NCI-H1436 (cell line): ENCODE measurements at regions not wholly inside any gene's neighbourhood (a gene's known extent, or its start where the extent isn't known, plus 50 kb on each side); places are given as distances from the start of the nearest gene placed in this dataset.
"Not testable (repeated sequence)": the region's sequence is repeated elsewhere in the genome, so short reads cannot be mapped to it uniquely, and the experiment has no call there.

ENCODE experiments used
- DNase-seq: peaks from one replicate; lab custom pipeline; 2025; lab: John Stamatoyannopoulos, UW

GRCh38 chr1:242813490-242814091, 289.1 kb upstream of the PLD5 start:
- no peak for DNase-seq

- no peak for DNase-seq
Observed at GRCh38 chr1:242811092-242811840, 286.8 kb upstream of the PLD5 start.

DNA sequence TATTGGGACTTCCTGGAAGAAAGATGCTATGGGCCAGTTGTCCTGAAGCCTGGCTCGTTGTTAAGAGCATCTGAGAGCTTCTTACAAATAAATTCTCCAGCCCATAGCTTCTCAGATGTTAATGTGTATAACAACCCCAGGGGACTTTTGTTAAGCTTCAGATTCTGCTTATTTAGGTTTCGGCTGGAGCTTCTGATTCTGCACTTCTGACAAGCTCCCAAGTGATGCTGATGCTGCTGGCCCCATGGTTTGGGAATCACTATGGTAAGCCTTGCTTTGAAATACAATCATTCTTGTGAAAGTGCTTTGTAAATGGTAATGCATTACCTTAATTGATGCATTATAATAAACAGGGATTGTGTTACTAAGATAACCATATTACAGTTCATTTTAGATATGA, 281.8 kb upstream of the PLD5 start:
- DNase-seq, result peak; percentile 17

GRCh38 chr1:242805360-242805759, 280.9 kb upstream of the PLD5 start:
- not testable (repeated sequence) for DNase-seq

- no peak for DNase-seq
Observed at GRCh38 chr1:242802973-242803372, 278.5 kb upstream of the PLD5 start.

- DNase-seq, result no peak
Observed at GRCh38 chr1:242800521-242800920, 276.0 kb upstream of the PLD5 start.

GRCh38 chr1:242797856-242798255, 273.4 kb upstream of the PLD5 start:
- no peak for DNase-seq

DNA sequence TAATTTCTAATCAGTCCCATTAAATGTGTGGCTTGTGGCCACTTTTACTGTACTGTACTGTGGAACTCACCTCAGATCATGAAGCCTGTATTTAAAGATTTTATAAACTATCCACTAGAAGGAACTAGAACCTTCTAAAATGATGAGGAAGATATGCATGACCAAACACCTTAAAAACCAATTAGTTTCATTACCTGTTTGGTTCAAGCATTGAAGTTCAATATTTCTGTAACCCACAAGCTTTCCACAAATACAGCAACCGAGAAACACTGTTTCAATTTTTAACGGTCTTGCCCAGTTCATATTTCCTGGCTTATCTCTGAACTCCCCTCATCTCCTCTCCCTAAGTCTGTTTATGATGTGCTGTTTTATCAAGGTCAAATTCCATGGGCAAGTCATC, 264.3 kb upstream of the PLD5 start:
- no peak for DNase-seq

DNA sequence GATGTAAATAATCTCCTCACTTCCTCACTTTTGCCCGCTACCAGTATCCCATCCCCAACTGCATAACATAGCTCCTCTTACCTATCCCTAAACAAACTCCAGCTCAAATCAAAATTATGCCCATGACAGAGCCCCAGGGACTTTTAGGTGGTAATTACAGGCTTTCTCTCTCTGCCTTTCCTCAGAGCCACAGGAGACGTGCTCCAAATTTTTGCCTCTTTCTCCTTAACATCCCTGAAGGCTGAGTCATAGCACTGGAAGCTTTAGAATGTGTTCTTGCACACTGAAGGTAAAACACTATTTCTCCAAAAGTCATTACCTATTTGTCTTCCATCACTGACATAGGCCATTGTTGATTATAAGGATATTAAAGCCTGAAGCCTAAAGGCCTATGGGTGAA, 263.5 kb upstream of the PLD5 start:
- DNase-seq, result peak; percentile 13

GRCh38 chr1:242784807-242785206, 260.3 kb upstream of the PLD5 start:
- no peak for DNase-seq

DNA sequence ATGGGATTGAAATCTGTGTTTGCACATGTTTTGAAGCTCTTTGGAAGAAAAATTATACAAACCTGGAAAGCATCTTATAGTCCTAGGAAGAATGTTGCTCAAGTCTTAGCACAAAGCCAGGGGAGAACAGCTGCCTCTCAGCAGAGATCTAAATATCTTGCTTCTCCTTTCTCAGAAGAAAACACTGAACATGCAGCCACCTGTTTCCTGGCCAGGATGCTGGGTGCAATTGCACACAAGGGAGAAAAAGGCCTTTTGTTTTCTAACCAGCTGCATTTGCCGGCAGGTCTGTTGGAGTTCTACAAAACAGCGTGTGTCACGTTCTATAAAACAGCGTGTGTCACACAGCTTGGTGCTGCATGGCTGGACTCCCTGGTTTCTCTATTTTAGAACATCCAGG, 259.6 kb upstream of the PLD5 start:
- DNase-seq, result peak; percentile 78

GRCh38 chr1:242774256-242774655, 249.8 kb upstream of the PLD5 start:
- DNase-seq, result no peak

DNA sequence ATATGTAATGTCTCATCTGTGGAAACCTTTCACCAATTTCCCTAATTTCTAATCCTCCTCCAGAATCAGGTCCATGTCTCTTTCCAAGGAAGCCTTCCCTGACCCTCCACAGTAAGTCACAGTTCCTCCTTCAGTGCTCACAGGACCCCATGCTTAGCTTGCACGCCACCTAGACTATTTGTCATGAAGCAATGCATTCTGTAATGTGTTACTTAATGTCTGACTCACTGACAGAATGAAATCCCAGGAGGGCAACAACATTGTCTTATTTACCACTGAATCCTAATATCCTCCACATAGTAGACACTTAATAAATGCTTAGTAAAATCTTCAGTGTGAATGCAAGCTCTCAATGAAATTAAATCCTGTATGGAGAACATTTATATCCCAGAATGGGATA, 245.9 kb upstream of the PLD5 start:
- DNase-seq, result no peak

- DNase-seq, result no peak
Observed at GRCh38 chr1:242764161-242764560, 239.7 kb upstream of the PLD5 start.

DNA sequence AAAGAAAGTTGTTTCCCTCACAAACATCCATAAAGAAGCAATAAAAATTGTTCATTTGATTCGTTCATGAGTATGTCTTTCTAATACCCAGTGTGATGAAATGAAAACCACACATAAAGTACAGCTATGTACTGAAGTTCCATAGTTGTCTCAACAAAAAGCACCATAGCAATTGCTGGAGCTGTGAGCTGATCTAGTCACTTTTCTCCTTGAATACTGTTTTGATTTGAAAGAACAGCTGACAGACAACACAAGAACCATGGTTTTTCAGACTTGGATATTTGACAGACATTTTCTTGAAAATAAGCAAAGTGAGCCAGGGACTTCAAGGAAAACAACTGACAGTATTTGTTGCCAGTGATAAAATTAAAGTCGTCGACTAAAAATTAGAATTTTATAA, 237.1 kb upstream of the PLD5 start:
- no peak for DNase-seq

- DNase-seq, result no peak
Observed at GRCh38 chr1:242754926-242755325, 230.4 kb upstream of the PLD5 start.

DNA sequence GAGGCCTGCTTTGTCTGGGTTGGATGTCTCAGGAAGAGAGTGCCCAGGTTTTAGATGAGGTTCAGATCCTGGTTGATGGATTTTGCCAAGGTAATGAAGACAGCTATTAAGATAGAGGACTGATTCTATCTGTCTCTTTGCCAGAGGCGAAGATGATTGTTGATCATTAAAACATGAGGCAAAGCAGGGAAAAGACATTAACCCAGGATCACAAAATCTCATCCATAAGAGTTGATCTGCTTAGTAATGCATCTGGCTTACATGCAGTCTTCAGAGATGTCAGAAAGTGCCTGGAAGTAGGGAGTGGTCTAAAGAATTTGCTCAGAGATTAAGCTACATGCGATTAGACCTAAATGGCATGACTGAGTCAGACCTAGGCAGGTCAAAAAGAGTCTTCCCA, 229.6 kb upstream of the PLD5 start:
- no peak for DNase-seq

GRCh38 chr1:242747233-242747632, 222.7 kb upstream of the PLD5 start:
- DNase-seq, result no peak

DNA sequence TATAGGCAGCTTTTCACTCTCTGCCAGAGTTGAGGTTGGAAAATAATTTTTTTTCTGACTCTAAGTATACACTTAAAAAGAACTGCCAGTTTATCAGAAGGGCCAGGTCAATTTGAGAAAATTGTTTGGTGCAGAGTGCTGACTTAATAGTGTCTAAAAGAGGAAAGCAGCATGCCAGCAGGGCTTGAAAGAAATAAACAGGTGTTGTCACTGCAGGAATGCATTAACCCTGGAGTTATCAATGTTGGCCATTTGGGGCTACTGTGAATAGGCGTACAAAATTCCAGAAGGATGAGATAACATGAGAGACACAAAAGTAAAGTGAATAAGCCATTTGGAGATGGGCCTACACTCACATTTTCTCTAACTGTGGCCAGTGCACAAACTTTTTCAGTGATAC, 220.6 kb upstream of the PLD5 start:
- no peak for DNase-seq

DNA sequence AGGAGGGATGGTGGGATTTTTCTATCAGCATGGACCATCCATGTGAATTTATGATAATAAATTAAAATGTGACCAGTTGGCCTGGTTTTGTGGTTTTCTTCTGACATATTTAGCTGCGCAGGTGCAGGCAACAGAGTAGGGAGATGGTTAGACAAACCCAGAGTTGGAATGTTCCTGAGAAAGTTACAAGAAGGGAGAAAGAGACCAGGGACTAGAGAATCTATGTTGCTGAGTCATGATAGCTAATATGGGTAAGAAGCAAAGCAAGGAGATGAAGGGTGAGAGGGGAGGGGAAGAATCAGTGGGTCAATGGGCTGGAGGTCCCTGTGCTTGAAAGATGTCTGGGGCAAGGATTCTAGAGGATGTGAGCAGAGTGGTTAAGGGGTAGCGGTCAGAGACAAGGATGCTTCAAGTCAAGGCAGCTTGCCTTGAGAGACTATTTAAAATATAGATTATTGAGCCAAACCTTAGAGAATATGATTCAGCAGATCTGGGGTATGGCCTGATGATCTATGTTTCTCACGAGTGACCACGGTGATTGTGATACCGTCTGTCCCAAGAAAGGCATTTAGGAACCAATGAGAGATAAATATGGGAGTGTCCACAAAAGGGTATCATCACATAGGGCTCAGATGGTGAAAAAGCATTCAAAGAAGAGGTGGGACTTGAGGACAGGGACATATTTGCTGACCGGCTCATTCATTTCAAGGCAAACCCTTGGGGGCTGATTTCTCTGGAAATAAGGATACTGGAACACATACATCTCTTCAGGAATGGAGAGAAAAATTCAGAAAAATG, 219.7 kb upstream of the PLD5 start:
- no peak for DNase-seq

- DNase-seq, result no peak
Observed at GRCh38 chr1:242738702-242739645, 214.5 kb upstream of the PLD5 start.

DNA sequence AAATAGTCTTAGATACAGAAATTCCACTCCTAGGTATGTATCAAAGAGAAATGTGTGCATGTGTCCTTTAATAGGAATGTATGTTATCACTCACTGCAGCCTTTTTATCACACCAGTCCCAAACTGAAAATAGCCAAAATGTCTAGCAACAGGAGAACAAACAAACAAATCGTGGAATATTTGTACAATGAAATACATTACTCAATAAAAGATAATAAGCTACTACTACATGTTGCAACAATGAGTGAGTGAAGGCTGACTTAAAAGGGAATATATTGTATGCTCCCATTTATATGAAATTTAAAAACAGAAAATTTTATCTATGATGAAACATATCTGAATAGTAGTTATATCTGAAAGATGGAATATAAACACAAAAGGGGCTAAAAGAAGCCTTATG, 212.1 kb upstream of the PLD5 start:
- DNase-seq, result no peak
